ENCODE measurements at regions not wholly inside any gene's neighbourhood (a gene's known extent, or its start where the extent isn't known, plus 50 kb on each side); places are given as distances from the start of the nearest gene placed in this dataset.

DNA sequence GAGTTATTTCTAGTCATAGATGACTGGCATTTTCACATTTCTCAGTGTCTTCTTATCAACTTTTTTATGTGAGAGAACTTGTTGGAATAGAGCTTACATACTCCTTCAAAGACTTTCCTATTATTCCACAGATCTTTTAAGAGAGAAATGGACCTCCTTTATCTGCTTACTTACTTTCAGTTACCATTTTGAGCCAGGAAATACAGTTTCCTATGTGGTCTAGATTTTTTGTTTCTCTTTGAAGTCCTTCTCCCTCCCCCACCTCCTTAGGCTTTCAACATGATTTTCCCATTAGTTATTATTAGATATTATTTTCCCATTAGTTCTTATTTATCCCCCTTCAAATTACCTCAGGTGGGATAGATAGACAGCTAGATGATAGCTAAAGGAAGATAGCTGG is 289.1 kb upstream of the ITGA1 start:
- DNase-seq (ENCODE audit: low spot score) = no peak

DNA sequence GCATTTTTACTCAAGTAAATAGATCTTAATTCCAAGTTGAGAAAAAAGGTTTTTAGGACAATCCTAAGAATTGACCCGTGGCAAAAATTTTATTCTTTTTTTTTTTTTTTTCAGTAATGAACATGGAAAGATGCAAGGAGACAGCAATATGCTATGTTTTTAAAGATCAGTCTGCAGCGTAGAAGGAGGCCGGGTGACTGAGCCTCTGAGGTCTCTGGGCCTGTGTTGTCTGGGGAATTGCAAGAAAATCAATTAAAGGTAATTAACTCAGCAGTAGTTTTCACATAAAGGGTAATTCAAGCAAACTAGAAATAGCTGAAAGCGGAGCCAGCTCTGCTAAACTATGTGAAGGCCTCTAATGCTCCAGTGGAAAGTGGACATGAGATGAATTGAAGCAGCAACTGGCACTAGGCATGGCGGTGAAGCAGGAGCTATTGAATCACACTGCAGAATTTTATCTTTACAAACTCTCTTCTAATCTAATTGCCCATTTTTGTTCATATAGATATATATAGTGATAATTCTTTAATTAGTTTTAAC is 285.2 kb upstream of the ITGA1 start:
- DNase-seq (ENCODE audit: low spot score) = no peak

DNA sequence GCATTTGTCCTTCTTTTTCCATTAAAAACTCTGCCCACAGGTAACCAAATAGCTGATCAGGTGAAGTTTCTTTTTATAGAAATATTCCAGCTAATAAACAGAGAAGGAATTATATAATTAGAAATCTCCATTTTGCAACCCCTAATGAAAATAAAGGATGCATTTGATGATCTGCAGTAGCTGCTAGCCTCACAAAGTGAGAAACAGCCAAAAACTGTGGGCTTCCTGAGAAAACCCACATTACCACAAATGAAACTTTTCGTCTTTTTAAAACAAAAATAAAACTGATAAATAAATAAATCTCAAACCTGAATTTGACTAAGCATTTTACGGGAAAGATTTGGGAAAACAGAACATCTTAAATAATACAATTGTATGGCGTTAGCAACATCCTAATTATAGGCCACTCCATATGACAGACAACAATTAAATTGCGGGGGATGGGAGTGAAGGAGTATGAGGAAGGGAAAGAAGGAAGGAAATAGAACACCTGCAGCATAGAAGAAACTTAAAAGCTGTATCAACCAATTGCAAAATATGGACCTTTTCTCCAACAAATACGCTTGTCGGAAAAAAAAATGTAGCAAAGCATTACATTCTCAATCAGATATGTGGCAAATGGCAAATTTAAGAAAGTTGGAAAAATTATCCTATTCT is 283.0 kb upstream of the ITGA1 start:
- DNase-seq (ENCODE audit: low spot score) = no peak

DNA sequence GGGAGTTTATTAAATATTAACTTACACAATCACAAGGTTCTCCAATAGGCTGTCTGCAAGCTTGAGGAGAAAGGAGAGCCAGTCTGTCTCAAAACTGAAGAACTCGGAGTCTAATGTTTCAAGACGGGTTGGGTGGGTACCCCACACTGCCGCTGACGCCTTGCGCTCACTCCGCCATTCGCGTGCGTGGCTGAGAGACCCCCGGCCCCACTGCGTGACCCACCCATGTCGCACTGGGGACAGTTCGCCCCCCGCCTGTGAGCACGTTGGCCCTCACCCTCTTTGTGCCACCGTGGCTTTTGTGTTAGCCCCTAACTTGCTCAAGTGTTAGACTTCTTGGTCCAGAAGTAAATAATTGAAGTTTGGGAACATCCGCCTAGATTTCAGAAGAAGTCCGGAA is 270.0 kb upstream of the ITGA1 start:
- DNase-seq (ENCODE audit: low spot score) = no peak

DNA sequence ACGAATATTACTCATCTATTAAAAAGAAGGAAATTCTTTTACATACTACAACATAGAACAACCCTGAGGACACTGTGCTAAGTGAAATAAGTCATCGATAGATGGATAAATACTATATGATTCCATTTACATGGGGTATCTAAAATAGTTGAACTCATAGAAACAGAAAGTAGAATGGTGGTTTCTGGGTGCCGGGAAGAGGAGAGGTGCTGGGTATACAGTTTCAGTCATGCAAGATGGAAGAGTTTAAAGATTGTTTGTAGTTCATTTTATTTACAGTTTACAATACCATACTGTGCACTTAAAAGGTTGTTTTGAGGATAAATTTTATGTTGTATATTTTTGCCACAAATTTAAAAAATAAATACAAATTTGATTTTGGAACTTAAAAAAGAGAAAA is 267.5 kb upstream of the ITGA1 start:
- no peak for DNase-seq (ENCODE audit: low spot score)

DNA sequence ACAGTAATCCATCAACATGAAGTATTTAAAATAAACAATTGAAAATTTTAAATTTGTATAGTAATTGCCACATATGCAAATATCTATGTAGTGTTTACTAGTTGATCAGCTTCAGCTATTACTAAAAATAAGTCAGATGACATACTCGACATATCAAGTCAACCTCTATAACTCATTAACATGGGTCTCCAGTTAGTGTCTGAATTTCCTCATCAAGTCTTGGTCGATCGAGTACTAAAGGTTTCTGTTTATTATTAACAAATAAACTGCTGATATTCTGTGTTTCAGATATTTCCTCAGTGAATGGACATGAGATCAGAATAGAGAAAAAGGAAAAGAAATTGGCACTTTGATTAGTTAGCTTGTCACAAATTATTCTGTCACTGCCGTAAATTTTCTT is 266.5 kb upstream of the ITGA1 start:
- DNase-seq (ENCODE audit: low spot score) = no peak

DNA sequence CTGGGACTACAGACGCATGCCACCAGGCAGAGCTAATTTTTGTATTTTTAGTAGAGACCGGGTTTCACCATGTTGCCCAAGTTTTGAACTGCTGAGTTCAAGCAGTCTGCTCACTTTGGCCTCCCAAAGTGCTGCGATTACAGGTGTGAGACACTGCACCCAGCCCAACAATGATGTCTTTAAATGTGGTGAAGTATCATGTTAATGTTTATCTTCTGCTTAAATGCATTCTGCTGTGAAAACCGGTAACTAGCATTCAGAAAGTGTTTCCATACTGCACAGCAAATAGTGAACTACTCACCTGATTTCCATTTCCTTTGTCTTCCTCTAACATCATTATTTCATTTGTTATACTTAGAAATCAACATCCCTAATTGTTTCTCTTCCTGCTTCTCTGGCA is 264.0 kb upstream of the ITGA1 start:
- DNase-seq (ENCODE audit: low spot score) = no peak

DNA sequence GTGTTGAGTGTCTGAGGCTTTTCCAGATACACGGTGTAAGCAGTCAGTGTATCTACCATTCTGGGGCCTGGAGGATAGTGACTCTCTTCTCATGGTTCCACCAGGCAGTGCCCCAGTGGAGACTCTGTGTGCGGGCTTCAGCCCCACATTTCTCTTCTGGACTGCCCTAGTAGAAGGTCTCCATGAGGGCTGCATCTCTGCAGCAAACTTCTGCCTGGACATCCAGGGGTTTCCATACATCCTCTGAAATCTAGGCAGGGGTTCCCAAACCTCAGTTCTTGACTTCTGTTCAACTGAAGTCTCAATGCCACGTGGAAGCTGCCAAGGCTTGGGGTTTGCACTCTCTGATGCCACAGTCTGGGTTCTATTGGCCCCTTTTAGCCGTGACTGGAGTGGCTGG is 256.6 kb upstream of the ITGA1 start:
- DNase-seq (ENCODE audit: low spot score) = no peak

DNA sequence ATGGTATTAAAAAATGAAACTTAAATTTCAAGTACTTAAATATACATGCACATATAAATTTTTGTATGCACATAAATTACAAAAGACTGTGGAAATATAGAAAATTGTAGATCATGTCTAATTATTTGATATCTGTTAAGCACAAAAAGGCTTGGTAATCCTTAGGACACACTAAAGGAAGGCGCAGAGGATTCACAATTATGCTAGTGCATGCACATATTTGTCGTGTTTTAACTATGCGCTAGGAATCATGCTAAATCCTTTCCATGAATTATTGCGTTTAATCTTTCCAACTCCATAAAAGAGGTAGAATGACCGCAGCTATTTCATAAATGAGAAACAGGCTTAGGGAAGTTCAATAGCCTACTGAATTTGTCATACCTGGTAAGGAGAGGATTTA is 244.1 kb upstream of the ITGA1 start:
- DNase-seq (ENCODE audit: low spot score) = no peak

DNA sequence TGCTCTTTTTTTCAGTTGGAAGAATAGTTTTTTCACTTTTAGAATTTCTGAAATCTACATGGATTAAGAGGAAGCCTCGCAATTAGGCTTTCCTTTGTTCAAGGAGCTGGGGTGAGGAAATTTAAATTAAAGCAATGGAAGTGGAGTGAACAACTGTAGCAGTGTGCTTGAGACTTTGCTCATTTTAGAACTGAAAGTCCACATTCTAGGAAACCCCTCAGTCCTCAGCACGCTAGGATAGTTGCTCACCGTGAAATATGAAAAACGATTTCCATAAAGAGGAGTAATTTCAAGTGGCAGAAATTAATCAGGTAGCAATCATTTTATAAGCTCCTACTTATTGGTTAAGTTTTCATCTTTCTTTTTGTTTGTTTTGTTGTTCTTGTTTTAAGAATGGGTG is 243.0 kb upstream of the ITGA1 start:
- no peak for DNase-seq (ENCODE audit: low spot score)

DNA sequence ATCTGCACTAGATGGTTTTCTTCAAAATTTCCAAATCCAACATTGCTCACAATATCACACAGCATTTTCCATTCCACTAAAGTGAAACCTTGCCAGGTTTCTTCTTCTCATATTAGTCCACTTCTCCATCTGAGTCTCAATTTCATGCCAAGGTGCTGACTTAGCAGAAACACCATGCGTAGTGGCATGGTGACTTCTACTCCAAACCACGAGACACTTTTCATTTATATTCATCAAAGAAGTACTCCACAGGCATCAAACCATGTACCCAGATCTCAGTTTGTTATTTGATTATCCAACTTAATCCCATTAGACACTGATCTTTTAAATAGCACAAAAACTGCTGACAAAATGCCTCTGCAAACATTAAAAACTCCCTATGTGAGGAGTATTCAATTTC is 233.4 kb upstream of the ITGA1 start:
- no peak for DNase-seq (ENCODE audit: low spot score)

DNA sequence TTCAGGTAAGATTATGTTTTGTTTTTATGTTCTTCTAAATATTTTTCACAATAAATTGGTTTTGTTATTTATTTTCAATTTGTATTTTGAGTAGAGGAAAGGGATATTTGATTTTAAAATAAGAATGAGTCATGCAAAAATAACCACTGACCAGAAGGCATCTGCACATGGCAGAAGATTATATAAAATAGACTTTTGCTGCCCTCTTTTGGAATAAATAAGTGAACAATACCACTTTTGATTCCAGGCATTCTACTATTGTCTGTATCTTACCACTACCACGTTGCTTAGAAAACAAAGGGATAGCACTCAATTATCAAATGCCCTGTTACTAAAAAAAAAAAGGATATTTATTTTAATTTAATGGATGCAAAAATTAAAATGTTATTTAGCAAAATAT is 227.3 kb upstream of the ITGA1 start:
- DNase-seq (ENCODE audit: low spot score) = no peak

DNA sequence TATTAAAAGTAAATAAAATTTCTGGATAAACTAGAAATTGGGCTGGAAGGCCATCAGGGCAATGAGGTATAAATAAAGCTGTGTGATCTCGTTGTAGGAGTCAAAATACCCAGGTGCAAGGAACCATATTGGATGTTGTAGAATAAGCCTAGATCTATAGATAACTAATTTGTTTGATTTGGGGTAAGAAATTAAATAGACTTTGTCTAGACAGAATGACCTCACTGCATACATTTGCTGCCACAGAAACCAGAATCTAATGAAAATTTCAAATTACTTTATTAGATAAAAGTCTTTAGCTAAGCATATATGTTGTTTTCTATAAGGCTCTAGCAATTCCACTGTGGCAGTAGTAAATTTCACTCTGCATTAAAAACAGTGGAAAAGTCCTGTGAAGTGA is 225.2 kb upstream of the ITGA1 start:
- no peak for DNase-seq (ENCODE audit: low spot score)

DNA sequence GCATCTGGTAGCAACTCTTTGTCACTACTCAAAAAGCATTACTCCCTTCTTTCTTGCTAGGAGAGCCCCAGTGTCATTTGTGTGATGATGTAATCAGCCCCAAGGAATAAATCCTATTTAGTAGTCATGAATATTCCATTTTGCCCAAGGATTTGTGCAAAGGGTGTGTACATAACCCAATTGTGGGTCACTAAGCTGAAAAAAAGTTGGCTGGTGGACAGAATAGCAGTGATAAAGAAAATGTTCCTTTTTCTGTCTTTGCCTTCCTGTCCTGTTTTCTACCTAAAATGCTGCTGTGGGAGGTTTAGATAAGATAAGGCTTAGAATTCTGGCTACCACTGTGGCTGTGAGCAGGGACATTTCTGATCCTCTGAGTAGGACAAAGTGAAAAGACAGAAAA is 223.1 kb upstream of the ITGA1 start:
- DNase-seq (ENCODE audit: low spot score) = no peak

DNA sequence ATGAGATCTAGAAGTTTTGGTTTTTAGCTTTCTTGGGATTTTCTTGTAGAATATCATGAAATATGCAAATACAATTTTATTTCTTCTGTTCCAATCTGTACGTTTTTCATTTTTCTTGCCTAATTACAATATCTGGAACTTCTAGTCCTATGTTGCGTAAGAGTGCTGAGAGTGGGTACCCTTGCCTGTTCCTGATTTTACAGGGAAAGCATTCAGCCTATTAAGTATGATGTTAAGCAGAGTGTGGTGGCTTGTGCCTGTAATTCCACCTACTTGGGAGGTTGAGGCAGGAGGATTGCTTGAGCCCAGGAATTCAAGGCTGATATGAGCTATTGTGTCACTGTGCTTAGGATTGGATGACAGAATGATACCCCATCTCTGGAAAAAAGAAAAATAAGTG is 210.2 kb upstream of the ITGA1 start:
- DNase-seq (ENCODE audit: low spot score) = no peak

DNA sequence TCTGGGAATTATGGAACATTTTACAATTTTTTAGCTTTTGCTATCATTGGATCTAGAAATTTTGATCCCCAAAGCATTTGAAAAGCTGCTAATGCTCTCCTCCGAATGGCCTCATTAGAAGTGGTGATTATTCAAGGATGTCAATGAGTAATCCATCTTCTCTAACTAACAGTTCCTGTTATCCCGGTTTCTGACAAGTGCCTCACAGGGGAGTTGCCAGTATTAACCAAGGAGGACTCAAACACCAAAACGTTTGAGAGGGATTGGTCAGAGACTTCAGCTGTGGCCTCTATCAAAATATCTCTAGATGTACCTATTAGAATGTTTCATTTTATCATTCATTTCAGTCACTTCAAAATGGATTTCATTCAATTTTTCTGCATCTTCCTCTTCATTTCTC is 208.3 kb upstream of the ITGA1 start:
- DNase-seq (ENCODE audit: low spot score) = no peak

DNA sequence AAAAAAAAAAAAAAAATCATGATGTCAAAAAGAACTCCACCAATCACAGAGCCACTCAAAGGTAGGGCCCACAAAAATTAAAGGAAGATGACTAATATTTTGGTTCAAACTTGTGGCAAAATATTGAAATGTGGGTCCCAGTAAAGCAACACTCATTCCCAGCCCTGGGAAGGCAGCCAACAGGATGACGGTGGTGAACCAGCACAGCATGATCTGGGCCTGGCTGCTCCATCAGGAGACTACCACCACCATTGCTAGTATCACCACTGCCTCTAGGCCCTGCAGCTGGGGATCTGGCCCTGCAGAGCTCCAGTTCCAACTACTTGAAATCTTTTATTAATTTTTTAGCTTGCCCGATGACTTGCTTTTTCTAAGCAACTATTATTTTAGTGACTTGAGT is 206.8 kb upstream of the ITGA1 start:
- no peak for DNase-seq (ENCODE audit: low spot score)

DNA sequence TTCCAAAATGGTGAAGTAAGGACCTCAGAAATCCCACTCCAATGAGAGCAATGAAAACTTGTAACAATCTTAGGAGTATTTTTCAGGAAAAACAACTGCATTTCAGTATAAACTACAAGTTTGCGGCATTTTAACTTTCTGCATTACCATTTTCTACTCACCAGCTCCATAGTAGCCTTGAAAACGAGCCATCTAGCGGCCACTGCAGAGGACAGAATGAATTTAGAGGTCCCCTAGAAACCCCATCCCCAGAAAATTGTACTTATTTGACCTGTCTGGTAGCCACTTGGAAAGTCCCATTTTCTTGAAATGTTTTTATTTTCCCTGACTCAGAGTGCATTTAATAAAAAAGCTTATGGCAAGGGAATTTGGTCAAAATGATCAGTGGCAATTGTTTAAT is 205.4 kb upstream of the ITGA1 start:
- no peak for DNase-seq (ENCODE audit: low spot score)

DNA sequence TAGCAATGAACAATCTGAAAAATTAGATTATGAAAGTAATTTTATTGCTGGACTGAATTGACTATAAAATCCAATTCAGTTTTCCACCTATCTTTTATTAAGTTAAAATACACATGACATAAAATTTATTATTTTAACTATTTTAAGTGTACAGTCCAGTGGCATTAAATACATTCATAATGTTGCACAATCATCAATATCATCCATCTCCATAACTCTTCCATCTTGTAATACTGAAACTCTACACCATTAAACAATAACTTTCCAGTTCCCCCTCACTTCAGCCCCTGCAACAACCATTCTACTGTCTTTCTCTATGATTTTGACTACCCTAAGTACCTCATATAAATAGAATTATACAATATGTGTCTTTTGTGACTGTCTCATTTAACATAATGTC is 200.6 kb upstream of the ITGA1 start:
- DNase-seq (ENCODE audit: low spot score) = no peak

DNA sequence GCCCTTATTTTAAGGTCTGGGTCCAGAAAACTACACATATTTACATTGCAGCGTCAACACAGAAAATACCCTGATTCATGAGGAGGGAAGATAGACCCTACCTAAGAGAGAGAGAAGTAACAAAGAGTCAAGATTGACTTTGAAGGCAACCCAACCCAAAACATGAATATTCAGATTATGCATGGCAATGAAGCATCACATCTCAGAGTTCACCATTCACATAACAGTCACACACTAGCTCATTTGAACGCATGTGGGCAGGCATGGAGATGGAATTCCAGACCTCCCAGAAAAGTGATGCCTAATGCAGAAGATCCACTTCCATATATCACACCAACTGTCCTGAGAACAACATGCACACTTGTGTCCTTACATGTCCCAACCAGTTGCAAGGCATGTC is 190.1 kb upstream of the ITGA1 start:
- DNase-seq (ENCODE audit: low spot score) = no peak

DNA sequence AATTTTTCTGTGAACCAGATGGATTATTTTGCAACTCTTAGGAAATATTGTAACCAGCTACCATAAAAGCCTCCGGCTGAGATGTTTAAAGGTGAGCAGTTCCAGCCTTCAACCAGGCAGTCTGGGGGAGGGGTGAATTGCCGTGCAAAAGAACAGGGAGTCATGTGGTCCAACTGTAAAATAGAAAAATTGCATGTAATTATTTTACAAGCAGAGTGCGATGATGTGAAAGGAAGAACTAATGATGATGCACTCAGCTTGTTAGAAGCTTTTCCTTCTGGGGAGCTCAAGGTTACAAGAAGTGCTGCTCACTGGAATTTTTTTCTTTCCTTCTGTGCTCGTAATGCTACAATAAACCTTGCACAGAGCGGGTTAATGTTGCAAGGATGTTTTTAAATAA is 188.7 kb upstream of the ITGA1 start:
- no peak for DNase-seq (ENCODE audit: low spot score)

DNA sequence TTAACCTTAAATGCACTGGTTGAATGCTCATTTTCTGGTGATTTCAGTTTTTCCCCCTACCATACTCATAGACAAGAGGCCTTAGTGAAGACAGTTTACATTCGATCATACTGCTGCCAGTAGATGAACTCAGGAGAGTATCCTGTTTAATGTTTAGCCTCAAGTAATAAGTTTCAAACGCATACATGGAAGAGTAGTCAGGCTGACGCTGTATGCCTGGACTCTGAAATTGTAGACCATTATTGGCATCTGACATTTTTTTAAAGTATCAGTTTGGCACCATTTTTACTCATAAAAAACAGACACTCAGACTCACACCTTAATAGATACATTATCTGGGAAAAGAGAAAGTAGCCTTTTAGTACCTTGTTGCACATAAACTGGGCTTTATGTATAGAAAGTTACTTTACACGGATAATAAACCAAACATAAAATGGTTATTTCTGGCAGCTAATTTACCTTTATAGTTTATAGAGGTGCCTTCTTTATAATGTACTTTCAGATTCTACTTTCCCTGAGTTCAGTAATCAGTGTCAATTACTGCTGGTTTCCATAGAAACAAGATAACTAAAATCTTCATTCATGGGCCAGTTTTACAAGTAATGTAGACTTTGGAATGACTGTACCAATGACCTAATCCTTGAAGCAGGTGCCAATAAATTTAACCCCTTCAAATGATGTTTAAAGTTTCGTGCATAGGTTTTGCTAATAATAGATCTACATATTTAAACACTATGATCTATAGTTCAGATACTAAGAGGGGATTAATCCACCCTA is 183.8 kb upstream of the ITGA1 start:
- no peak for DNase-seq (ENCODE audit: low spot score)

DNA sequence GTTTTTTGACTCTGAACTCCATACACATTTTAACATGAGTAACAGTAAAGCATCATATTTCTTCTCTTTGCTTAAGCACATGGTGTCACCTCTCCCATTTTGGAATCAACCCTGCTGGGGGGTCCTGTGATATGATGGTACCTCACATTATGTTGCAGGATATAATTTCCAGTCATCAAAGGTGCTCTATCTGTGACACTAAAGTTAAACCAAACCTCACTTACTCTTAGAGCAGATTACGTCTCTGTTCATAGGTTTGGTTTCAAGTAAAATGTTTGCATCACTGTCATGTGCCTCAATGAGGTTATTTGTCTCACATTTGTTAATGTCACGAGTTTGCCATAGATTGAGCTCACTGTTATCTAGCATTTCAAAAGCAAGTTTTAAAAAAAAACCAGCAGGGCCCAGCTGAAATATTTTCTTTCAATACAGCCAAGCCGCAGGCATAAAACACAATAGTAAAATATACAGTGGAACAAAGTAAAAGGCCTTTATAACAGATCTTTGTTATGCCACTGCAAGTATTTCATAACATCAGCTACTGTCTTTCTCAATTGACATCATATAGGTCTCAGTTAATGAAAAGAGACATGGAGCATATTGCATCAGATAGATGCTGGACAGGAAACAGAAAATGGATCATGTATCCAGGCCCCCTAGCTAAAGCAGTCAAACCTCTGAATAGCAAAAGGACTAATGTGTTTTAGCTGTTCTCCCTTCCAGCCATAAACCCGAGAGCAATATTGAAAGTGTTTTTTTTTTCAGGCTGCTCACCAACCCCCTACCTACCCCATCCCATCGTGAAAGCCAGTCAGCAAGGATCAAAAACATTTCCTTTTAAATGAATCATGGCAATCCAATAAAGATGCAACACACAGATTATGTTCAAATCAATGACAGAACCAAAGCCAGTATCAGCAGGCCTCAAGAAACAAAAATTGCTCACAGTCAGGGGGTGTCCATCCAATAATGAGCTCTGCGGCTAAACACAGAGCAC is 182.1 kb upstream of the ITGA1 start:
- DNase-seq (ENCODE audit: low spot score) = no peak
